ENCODE measurements at regions not wholly inside any gene's neighbourhood (a gene's known extent, or its start where the extent isn't known, plus 50 kb on each side); places are given as distances from the start of the nearest gene placed in this dataset.

DNA sequence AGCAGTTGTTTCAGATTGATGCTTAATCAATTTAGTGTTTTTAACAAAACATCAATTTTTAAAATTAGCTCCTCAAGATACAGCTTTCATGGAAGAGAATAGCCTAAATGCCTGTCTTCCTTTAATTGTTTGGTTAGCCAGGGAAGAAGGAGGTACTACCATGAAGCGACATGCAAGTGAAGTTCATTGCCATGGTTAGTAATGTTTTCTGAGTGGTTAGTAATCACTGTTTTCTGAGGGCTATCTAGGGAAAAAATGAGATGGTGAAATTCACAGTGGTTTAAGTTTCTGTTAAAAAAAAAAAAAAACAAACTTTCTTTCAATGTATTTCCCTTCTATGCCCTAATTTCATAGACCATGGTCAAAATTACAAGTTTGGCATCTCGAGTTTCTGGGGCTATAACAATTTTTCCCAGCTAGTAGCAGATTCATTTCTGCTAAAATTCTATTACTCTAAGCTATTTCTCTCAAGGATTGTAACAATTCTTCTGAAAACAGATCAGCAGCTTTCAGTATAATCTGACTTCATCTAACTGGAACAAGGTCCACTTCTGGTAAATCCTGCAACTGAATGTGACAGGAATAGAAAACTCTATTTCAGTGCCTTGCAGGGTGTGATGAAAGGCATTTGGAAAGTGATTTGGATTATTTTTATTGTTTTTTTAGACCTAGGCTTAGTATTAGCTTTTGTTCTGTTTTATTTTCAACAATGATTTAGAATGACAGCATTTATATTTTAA, 157.0 kb downstream of the PCDH18 start:
- TF ChIP-seq TOX (CRISPR knock-in tag; IDR thresholded peaks at IDR 0.05; ENCODE audit: borderline replicate concordance) (no peak), ISL1 (CRISPR knock-in tag; IDR thresholded peaks at IDR 0.05) (no peak), PPARA (CRISPR knock-in tag; IDR thresholded peaks at IDR 0.05; ENCODE audit: borderline replicate concordance) (no peak), CSDC2 (CRISPR knock-in tag; IDR thresholded peaks at IDR 0.05) (no peak), ZC3H10 (CRISPR knock-in tag; IDR thresholded peaks at IDR 0.05) (no peak), ARNTL (CRISPR knock-in tag; IDR thresholded peaks at IDR 0.05; ENCODE audit: borderline replicate concordance, low read depth) (no peak), ZNF8 (CRISPR knock-in tag; IDR thresholded peaks at IDR 0.05) (no peak), CREB5 (CRISPR knock-in tag; IDR thresholded peaks at IDR 0.05; ENCODE audit: low read depth) (no peak)
- ATAC-seq: peak; percentile 36; the same call in 2 of the 3 replicates

DNA sequence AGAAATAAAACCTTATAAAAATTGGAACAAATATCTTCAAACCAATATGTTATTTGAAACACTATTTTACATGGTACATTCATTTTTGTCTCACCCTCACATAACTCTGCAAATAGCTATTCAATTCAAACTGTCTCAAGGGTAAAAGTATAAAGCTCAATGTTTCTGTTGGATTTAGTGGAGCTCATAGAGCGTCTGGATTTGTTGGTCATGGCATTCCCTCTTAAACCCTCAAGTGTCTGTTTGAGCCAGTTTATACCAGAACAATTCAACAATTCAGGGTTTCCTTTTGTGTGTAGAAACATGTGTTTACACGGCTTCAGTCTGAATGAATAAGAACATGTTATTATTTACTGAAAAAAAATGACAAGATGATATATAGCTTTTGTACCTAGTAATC, 161.6 kb downstream of the PCDH18 start:
- no peak for TF ChIP-seq TSHZ2 (CRISPR knock-in tag; IDR thresholded peaks at IDR 0.05)
- TF ChIP-seq RARB (CRISPR knock-in tag; IDR thresholded peaks at IDR 0.05): no peak
- TF ChIP-seq CREB5 (CRISPR knock-in tag; IDR thresholded peaks at IDR 0.05; ENCODE audit: low read depth): no peak
- ATAC-seq: no peak

- ATAC-seq: peak; percentile 25; the same call in 1 of the 3 replicates
- TF ChIP-seq GLIS3 (CRISPR knock-in tag; IDR thresholded peaks at IDR 0.05) (no peak), ISL1 (CRISPR knock-in tag; IDR thresholded peaks at IDR 0.05) (peak; percentile 38; the same call in 1 of the 2 replicates), RARB (CRISPR knock-in tag; IDR thresholded peaks at IDR 0.05) (no peak), ZNF70 (CRISPR knock-in tag; IDR thresholded peaks at IDR 0.05) (no peak), BACH2 (CRISPR knock-in tag; IDR thresholded peaks at IDR 0.05; ENCODE audit: borderline replicate concordance) (no peak)
These were observed 162.1 kb downstream of the PCDH18 start for GRCh38 chr4:137370206-137370633.

DNA sequence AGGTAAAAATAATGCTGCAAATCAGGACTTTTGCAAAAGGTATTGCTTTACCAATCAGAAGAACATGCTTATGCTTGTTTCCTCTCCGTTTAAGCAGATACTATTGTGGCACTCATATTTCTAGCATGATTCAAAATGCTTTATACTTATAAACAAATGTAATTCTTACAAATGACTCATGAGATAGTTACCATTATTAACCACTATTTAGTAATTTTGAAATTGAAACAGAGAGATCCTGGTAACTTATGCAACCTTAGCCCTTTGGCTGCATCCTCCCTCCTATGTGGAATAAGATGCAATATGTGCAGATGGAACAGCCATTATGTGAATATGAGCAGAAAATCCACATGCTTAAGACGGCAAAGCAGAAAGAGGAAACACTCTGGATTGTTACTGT, 164.7 kb downstream of the PCDH18 start:
- TF ChIP-seq, protein P1, sequence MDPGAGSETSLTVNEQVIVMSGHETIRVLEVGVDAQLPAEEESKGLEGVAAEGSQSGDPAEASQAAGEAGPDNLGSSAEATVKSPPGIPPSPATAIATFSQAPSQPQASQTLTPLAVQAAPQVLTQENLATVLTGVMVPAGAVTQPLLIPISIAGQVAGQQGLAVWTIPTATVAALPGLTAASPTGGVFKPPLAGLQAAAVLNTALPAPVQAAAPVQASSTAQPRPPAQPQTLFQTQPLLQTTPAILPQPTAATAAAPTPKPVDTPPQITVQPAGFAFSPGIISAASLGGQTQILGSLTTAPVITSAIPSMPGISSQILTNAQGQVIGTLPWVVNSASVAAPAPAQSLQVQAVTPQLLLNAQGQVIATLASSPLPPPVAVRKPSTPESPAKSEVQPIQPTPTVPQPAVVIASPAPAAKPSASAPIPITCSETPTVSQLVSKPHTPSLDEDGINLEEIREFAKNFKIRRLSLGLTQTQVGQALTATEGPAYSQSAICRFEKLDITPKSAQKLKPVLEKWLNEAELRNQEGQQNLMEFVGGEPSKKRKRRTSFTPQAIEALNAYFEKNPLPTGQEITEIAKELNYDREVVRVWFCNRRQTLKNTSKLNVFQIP (CRISPR knock-in tag; IDR thresholded peaks at IDR 0.05; ENCODE audit: borderline replicate concordance, low read depth): no peak
- TF ChIP-seq SNAI2 (CRISPR knock-in tag; IDR thresholded peaks at IDR 0.05) (no peak), TSHZ2 (CRISPR knock-in tag; IDR thresholded peaks at IDR 0.05) (no peak), OSR1 (CRISPR knock-in tag; IDR thresholded peaks at IDR 0.05) (no peak), ZC3H10 (CRISPR knock-in tag; IDR thresholded peaks at IDR 0.05) (no peak), CSDC2 (CRISPR knock-in tag; IDR thresholded peaks at IDR 0.05) (no peak), ZFP30 (CRISPR knock-in tag; IDR thresholded peaks at IDR 0.05) (no peak), TCF4 (CRISPR knock-in tag; IDR thresholded peaks at IDR 0.05; ENCODE audit: borderline replicate concordance) (no peak), CSRNP3 (CRISPR knock-in tag; IDR thresholded peaks at IDR 0.05) (no peak), ARNTL (CRISPR knock-in tag; IDR thresholded peaks at IDR 0.05; ENCODE audit: borderline replicate concordance, low read depth) (no peak), ZNF565 (CRISPR knock-in tag; conservative IDR thresholded peaks at IDR 0.05; ENCODE audit: low read depth) (no peak), ISL1 (CRISPR knock-in tag; IDR thresholded peaks at IDR 0.05) (no peak)
- ATAC-seq: peak; percentile 94

All from SK-N-SH treated with all-trans-retinoic acid at 6 μM for 48 hours (cell line).